ENCODE measurements at regions not wholly inside any gene's neighbourhood (a gene's known extent, or its start where the extent isn't known, plus 50 kb on each side); places are given as distances from the start of the nearest gene placed in this dataset.
A peak's percentile ranks its signal among the peaks of the same experiment; 100 is the strongest.

GRCh38 chrX:15163131-15163530, 106.8 kb downstream of the ASB9 start:
- Histone ChIP-seq H3K9me1 (ENCODE audit: insufficient read depth, low read length) (no peaks in the 10 kb centered on the region), H2BK15ac (ENCODE audit: low read depth, low read length) (no peak overlapping the region), H3K4ac (ENCODE audit: low read depth, low read length) (no peak overlapping the region), H3K56ac (ENCODE audit: extremely low read depth, insufficient read depth, low read length) (no peak overlapping the region), H2AK5ac (ENCODE audit: low read depth, low read length) (no peak overlapping the region), H3K4me3 (ENCODE audit: insufficient read depth, low read depth, low read length) (no peak overlapping the region), H2AK9ac (replicated peaks; ENCODE audit: low read depth, low read length, poor library complexity) (no peak overlapping the region), H3K23ac (ENCODE audit: low read depth, low read length) (no peak overlapping the region), H2AFZ (replicated peaks; ENCODE audit: low read length, poor library complexity) (no peak overlapping the region), H4K91ac (ENCODE audit: insufficient read depth, low read depth, low read length) (no peak overlapping the region), H3K4me1 (ENCODE audit: control insufficient read depth, insufficient read depth, low read length) (no peaks in the 10 kb centered on the region), H4K20me1 (ENCODE audit: insufficient read depth, low read length) (no peaks in the 10 kb centered on the region), H3K79me1 (ENCODE audit: low read depth in 1 of 2, low read length in 2 of 2) (no peaks in the 10 kb centered on the region), H4K5ac (ENCODE audit: low read depth, low read length) (no peak overlapping the region), H3K18ac (ENCODE audit: low read depth, low read length) (no peak overlapping the region), H2BK120ac (ENCODE audit: low read depth, low read length) (no peak overlapping the region), H3K36me3 (ENCODE audit: control insufficient read depth, insufficient read depth, low read length) (no peaks in the 10 kb centered on the region), H3K27ac (ENCODE audit: insufficient read depth, low read length) (no peak overlapping the region), H3K9me3 (ENCODE audit: control insufficient read depth, insufficient read depth, low read length) (no peaks in the 10 kb centered on the region), H2BK5ac (ENCODE audit: low read depth, low read length, poor library complexity, severe bottlenecking) (no peak overlapping the region), H2BK20ac (ENCODE audit: low read depth, low read length) (no peak overlapping the region), H3K9ac (ENCODE audit: low read depth, low read length) (no peak overlapping the region), H3K14ac (replicated peaks; ENCODE audit: low read depth, low read length) (no peak overlapping the region), H3K27me3 (ENCODE audit: control insufficient read depth, insufficient read depth, low read length) (no peaks in the 10 kb centered on the region), H4K8ac (ENCODE audit: low read depth in 2 of 2, low read length in 2 of 2) (no peak overlapping the region), H3K4me2 (ENCODE audit: low read depth, low read length) (no peak overlapping the region)
- ChIA-PET POLR2A (ENCODE audit: unreplicated experiment) (no interaction called here), CTCF (no interaction called here)
- TF ChIP-seq MAFK (IDR thresholded peaks at IDR 0.05; ENCODE audit: low read depth, low read length), result peak; percentile 88
- TF ChIP-seq, protein P1, sequence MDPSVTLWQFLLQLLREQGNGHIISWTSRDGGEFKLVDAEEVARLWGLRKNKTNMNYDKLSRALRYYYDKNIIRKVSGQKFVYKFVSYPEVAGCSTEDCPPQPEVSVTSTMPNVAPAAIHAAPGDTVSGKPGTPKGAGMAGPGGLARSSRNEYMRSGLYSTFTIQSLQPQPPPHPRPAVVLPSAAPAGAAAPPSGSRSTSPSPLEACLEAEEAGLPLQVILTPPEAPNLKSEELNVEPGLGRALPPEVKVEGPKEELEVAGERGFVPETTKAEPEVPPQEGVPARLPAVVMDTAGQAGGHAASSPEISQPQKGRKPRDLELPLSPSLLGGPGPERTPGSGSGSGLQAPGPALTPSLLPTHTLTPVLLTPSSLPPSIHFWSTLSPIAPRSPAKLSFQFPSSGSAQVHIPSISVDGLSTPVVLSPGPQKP (IDR thresholded peaks at IDR 0.05; ENCODE audit: borderline replicate concordance, low read depth, low read length), result no peak
- BruUV-seq (replicated peaks), result no TSS peak
- ATAC-seq (ENCODE audit: low read depth), result no peak
- WGBS, 2 experiments (ENCODE audit: extremely low coverage in 2 of 2, insufficient read length in 1 of 2), result no CpG with 5 or more reads among the region's 3 CpGs
- dilution Hi-C loops (cut with HindIII; ENCODE audit: low sequenced_read_pairs, unreplicated experiment), result no loop called here
- in situ Hi-C loops (cut with MboI; ENCODE audit: low sequenced_read_pairs), result no loop called here
- no peak for DNase-seq
- intact Hi-C loops (cut with micrococcal nuclease), result no loop called here

Measured in IMR-90 (cell line).